ENCODE measurements at regions not wholly inside any gene's neighbourhood (a gene's known extent, or its start where the extent isn't known, plus 50 kb on each side); places are given as distances from the start of the nearest gene placed in this dataset.

- TF ChIP-seq CTCF (conservative IDR thresholded peaks at IDR 0.05), result no peak
- no peak for TF ChIP-seq EZH2 (IDR thresholded peaks at IDR 0.05; ENCODE audit: low read depth)
These were observed 637.6 kb upstream of the SGCD start for GRCh38 chr5:155689406-155689805.

All from PC-9 (cell line).